ENCODE measurements at regions not wholly inside any gene's neighbourhood (a gene's known extent, or its start where the extent isn't known, plus 50 kb on each side); places are given as distances from the start of the nearest gene placed in this dataset.

- DNase-seq (ENCODE audit: low read depth in 1 of 2, low spot score in 1 of 2): no peak
- H3K27ac ChIP-seq (replicated peaks): no peak overlapping the region
- H3K4me3 ChIP-seq (replicated peaks; ENCODE audit: insufficient read depth, low read length): no peak overlapping the region
- TF ChIP-seq SPI1 (IDR thresholded peaks at IDR 0.05; ENCODE audit: borderline replicate concordance, low read depth) (no peak), GABPA (IDR thresholded peaks at IDR 0.05; ENCODE audit: low read depth) (no peak), CTCF (IDR thresholded peaks at IDR 0.05; ENCODE audit: insufficient read depth, low read length) (no peak), POLR2AphosphoS5 (IDR thresholded peaks at IDR 0.05; ENCODE audit: low read depth) (no peak)
- TF ChIP-seq, protein P1, sequence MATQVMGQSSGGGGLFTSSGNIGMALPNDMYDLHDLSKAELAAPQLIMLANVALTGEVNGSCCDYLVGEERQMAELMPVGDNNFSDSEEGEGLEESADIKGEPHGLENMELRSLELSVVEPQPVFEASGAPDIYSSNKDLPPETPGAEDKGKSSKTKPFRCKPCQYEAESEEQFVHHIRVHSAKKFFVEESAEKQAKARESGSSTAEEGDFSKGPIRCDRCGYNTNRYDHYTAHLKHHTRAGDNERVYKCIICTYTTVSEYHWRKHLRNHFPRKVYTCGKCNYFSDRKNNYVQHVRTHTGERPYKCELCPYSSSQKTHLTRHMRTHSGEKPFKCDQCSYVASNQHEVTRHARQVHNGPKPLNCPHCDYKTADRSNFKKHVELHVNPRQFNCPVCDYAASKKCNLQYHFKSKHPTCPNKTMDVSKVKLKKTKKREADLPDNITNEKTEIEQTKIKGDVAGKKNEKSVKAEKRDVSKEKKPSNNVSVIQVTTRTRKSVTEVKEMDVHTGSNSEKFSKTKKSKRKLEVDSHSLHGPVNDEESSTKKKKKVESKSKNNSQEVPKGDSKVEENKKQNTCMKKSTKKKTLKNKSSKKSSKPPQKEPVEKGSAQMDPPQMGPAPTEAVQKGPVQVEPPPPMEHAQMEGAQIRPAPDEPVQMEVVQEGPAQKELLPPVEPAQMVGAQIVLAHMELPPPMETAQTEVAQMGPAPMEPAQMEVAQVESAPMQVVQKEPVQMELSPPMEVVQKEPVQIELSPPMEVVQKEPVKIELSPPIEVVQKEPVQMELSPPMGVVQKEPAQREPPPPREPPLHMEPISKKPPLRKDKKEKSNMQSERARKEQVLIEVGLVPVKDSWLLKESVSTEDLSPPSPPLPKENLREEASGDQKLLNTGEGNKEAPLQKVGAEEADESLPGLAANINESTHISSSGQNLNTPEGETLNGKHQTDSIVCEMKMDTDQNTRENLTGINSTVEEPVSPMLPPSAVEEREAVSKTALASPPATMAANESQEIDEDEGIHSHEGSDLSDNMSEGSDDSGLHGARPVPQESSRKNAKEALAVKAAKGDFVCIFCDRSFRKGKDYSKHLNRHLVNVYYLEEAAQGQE (IDR thresholded peaks at IDR 0.05; ENCODE audit: insufficient replicate concordance, low read depth): no peak
- peaks cover 2% of the 10 kb centered on the region for H3K27me3 ChIP-seq (ENCODE audit: insufficient read depth, poor library complexity, severe bottlenecking)
These were observed 69.6 kb upstream of the TAF1L start for GRCh38 chr9:32705059-32705458.

DNA sequence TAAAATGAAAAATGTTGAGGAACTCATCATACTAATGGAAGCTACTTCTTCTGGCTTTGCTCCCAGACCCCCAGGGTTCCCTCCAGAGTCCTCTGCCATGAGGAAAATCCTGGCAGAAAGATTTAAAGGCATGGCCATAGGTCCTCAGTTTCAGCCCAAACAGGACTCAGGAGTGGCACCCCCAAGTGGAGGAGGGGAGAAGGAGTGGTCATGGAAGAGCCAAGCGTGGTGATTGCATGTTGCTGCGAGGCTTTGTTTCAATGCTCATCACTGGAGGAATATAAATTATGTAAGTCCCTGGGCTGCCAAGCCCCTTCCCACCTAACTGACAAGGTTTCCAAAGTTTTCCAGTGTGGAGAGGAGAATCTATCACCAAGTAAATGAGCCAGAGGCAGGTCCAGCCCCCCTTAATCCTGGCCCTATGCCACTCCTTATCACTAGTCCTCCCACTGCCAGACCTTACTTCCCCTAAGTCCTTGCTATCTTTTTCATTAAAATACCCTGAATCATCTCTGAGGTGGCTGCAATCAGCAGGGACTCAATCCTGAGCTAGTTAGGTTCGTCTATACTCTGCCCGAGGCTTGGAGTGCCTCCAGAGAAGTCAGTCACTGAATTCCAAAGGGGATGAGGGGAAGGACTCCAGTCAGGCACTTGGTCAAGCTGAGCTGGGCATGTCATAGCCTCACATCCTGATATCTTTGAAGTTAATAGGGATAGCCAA lies 70.7 kb upstream of the TAF1L start:
- no peak for DNase-seq (ENCODE audit: low read depth in 1 of 2, low spot score in 1 of 2)
- H3K27ac ChIP-seq (replicated peaks): no peak overlapping the region
- TF ChIP-seq CTCF (IDR thresholded peaks at IDR 0.05; ENCODE audit: insufficient read depth, low read length): no peak
- TF ChIP-seq POLR2AphosphoS5 (IDR thresholded peaks at IDR 0.05; ENCODE audit: low read depth): no peak
- TF ChIP-seq, protein P1 (IDR thresholded peaks at IDR 0.05; ENCODE audit: insufficient replicate concordance, low read depth): no peak
- no peak for TF ChIP-seq GABPA (IDR thresholded peaks at IDR 0.05; ENCODE audit: low read depth)
- no peak for TF ChIP-seq SPI1 (IDR thresholded peaks at IDR 0.05; ENCODE audit: borderline replicate concordance, low read depth)
- no peak overlapping the region for H3K4me3 ChIP-seq (replicated peaks; ENCODE audit: insufficient read depth, low read length)
- peaks cover 2% of the 10 kb centered on the region for H3K27me3 ChIP-seq (ENCODE audit: insufficient read depth, poor library complexity, severe bottlenecking)

- Histone ChIP-seq H3K4me3 (replicated peaks; ENCODE audit: insufficient read depth, low read length) (no peak overlapping the region), H3K27me3 (ENCODE audit: insufficient read depth, poor library complexity, severe bottlenecking) (peaks cover under 1% of the 10 kb centered on the region), H3K27ac (replicated peaks) (no peak overlapping the region)
- DNase-seq (ENCODE audit: low read depth in 1 of 2, low spot score in 1 of 2): no peak
- TF ChIP-seq GABPA (IDR thresholded peaks at IDR 0.05; ENCODE audit: low read depth): no peak
- TF ChIP-seq CTCF (IDR thresholded peaks at IDR 0.05; ENCODE audit: insufficient read depth, low read length): no peak
- TF ChIP-seq SPI1 (IDR thresholded peaks at IDR 0.05; ENCODE audit: borderline replicate concordance, low read depth): no peak
- TF ChIP-seq, protein P1 (IDR thresholded peaks at IDR 0.05; ENCODE audit: insufficient replicate concordance, low read depth): no peak
- no peak for TF ChIP-seq POLR2AphosphoS5 (IDR thresholded peaks at IDR 0.05; ENCODE audit: low read depth)
These were observed 71.2 kb upstream of the TAF1L start for GRCh38 chr9:32706725-32707100.

Data from HL-60 (cell line).